Thyroid gland (tissue), 4 donors: ENCODE measurements at regions not wholly inside any gene's neighbourhood (a gene's known extent, or its start where the extent isn't known, plus 50 kb on each side); places are given as distances from the start of the nearest gene placed in this dataset.

Experiments used
- DNase-seq, 2 donors: peaks; one replicate each; pipeline ENCODE4 v3.0.0-alpha.2; 2019
- H3K27ac ChIP-seq, 3 donors: fragments of 200-600 bp; sonication (generic); 1 replicate in 2 of 3; 2 replicates in 1 of 3; pipeline ENCODE4 v1.5.1; 2016 to 2019; ENCODE audit warnings: mild to moderate bottlenecking in 1 of 3, moderate library complexity in 1 of 3
- H3K27me3 ChIP-seq: fragments of 200-600 bp; sonication (generic); one replicate; pipeline ENCODE4 v1.5.1; 2019
- H3K36me3 ChIP-seq, 2 donors: fragments of 200-600 bp; sonication (generic); one replicate each; pipeline ENCODE4 v1.5.1; 2016 to 2019
- H3K4me1 ChIP-seq, 2 donors: fragments of 200-600 bp; sonication (generic); one replicate each; pipeline ENCODE4 v1.5.1; 2017 to 2019
- H3K4me3 ChIP-seq, 3 donors: fragments of 200-600 bp; sonication (generic); replicated peaks in 1 of 3; 1 replicate in 2 of 3; 2 replicates in 1 of 3; pipeline ENCODE4 v1.5.1; 2016; ENCODE audit warnings: mild to moderate bottlenecking in 1 of 3
- H3K9me3 ChIP-seq: fragments of 200-600 bp; sonication (generic); one replicate; pipeline ENCODE4 v1.5.1; 2017
- CTCF ChIP-seq, 6 experiments: fragments of 200-600 bp in 3 of 6; fragments of 450-650 bp in 3 of 6; sonication (generic) in 3 of 6; IDR thresholded peaks; one replicate each; pipeline ENCODE4 v1.5.1; 2016 to 2019; ENCODE audit warnings: antibody characterized with exemption in 6 of 6, mild to moderate bottlenecking in 2 of 6, inconsistent platforms in 1 of 6, moderate library complexity in 1 of 6
- POLR2A ChIP-seq, 2 donors: fragments of 450-650 bp; IDR thresholded peaks; one replicate each; pipeline ENCODE4 v1.6.1; 2017; ENCODE audit warnings: antibody characterized with exemption in 2 of 2, mild to moderate bottlenecking in 2 of 2, moderate library complexity in 1 of 2
- WGBS, 2 donors: methylation state at CpG; one replicate each; pipeline ENCODE4 v1.1.5; 2017; 5-methylcytosine and 5-hydroxymethylcytosine counted together
- intact Hi-C: fragments of 100-400 bp; cut with DNase I; formaldehyde crosslinking; loops from one replicate; pipeline ENCODE4 v1.15.1; 2023

- intact Hi-C loops, result no loop called here
- DNase-seq, result no peak
- no peak for TF ChIP-seq POLR2A (IDR thresholded peaks at IDR 0.05)
- TF ChIP-seq CTCF (IDR thresholded peaks at IDR 0.05), result no peak
- H3K27ac ChIP-seq, result no peak overlapping the region
- no peak overlapping the region for H3K4me3 ChIP-seq
- 82 to 83% methylated on average over 8 of the region's 8 CpGs for WGBS, 2 donors
- no peaks in the 10 kb centered on the region for H3K27me3 ChIP-seq
- H3K9me3 ChIP-seq, result no peaks in the 10 kb centered on the region
- H3K4me1 ChIP-seq, result no peaks in the 10 kb centered on the region
- H3K36me3 ChIP-seq, result no peaks in the 10 kb centered on the region
Measured at GRCh38 chr1:5165762-5166161, 511.4 kb downstream of the AJAP1 start.

GRCh38 chr1:5164158-5164557, 509.7 kb downstream of the AJAP1 start:
- Histone ChIP-seq H3K36me3 (no peaks in the 10 kb centered on the region), H3K9me3 (no peaks in the 10 kb centered on the region), H3K4me3 (no peak overlapping the region), H3K27me3 (no peaks in the 10 kb centered on the region), H3K4me1 (no peaks in the 10 kb centered on the region), H3K27ac (no peak overlapping the region)
- no peak for TF ChIP-seq CTCF (IDR thresholded peaks at IDR 0.05)
- TF ChIP-seq POLR2A (IDR thresholded peaks at IDR 0.05), result no peak
- intact Hi-C loops, result no loop called here
- DNase-seq, result no peak
- WGBS, 2 donors, result 52 to 53% methylated on average over 5 of the region's 5 CpGs

- DNase-seq, result no peak
- TF ChIP-seq CTCF (IDR thresholded peaks at IDR 0.05), result no peak
- no peak for TF ChIP-seq POLR2A (IDR thresholded peaks at IDR 0.05)
- intact Hi-C loops, result no loop called here
- H3K27me3 ChIP-seq, result no peaks in the 10 kb centered on the region
- no peak overlapping the region for H3K27ac ChIP-seq
- WGBS, 2 donors, result 54 to 59% methylated on average over 4 of the region's 4 CpGs
- H3K4me3 ChIP-seq, result no peak overlapping the region
- H3K9me3 ChIP-seq, result no peaks in the 10 kb centered on the region
- H3K4me1 ChIP-seq, result no peaks in the 10 kb centered on the region
- H3K36me3 ChIP-seq, result no peaks in the 10 kb centered on the region
Measured at GRCh38 chr1:5161372-5161771, 507.0 kb downstream of the AJAP1 start.

- H3K4me1 ChIP-seq, result no peaks in the 10 kb centered on the region
- no peaks in the 10 kb centered on the region for H3K9me3 ChIP-seq
- H3K27me3 ChIP-seq, result no peaks in the 10 kb centered on the region
- no peaks in the 10 kb centered on the region for H3K36me3 ChIP-seq
- intact Hi-C loops, result no loop called here
- H3K27ac ChIP-seq, result no peak overlapping the region
- no peak for DNase-seq
- no peak overlapping the region for H3K4me3 ChIP-seq
- TF ChIP-seq POLR2A (IDR thresholded peaks at IDR 0.05), result no peak
- TF ChIP-seq CTCF (IDR thresholded peaks at IDR 0.05), result no peak
- 70 to 76% methylated on average over 4 of the region's 4 CpGs for WGBS, 2 donors
Measured at GRCh38 chr1:5157175-5157574, 502.8 kb downstream of the AJAP1 start.

- Histone ChIP-seq H3K27me3 (no peaks in the 10 kb centered on the region), H3K4me3 (no peak overlapping the region), H3K9me3 (no peaks in the 10 kb centered on the region), H3K4me1 (no peaks in the 10 kb centered on the region), H3K36me3 (no peaks in the 10 kb centered on the region), H3K27ac (no peak overlapping the region)
- intact Hi-C loops, result no loop called here
- 36 to 42% methylated on average over 7 of the region's 7 CpGs for WGBS, 2 donors
- no peak for DNase-seq
- no peak for TF ChIP-seq POLR2A (IDR thresholded peaks at IDR 0.05)
- TF ChIP-seq CTCF (IDR thresholded peaks at IDR 0.05), result no peak
Measured at GRCh38 chr1:5156416-5157120, 502.2 kb downstream of the AJAP1 start.
